ENCODE measurements at regions not wholly inside any gene's neighbourhood (a gene's known extent, or its start where the extent isn't known, plus 50 kb on each side); places are given as distances from the start of the nearest gene placed in this dataset.

- no peak for DNase-seq (ENCODE audit: low read depth in 4 of 4, low spot score in 2 of 4)
These were observed 374.9 kb upstream of the CELF2 start for GRCh38 chr10:10642751-10643150.

- DNase-seq (ENCODE audit: low read depth in 4 of 4, low spot score in 2 of 4): no peak
These were observed 373.5 kb upstream of the CELF2 start for GRCh38 chr10:10644008-10644646.

GRCh38 chr10:10644676-10645385 is 372.8 kb upstream of the CELF2 start:
- no peak for DNase-seq (ENCODE audit: low read depth in 4 of 4, low spot score in 2 of 4)

GRCh38 chr10:10647331-10647730 is 370.3 kb upstream of the CELF2 start:
- no peak for DNase-seq (ENCODE audit: low read depth in 4 of 4, low spot score in 2 of 4)

GRCh38 chr10:10657139-10657760 is 360.4 kb upstream of the CELF2 start:
- DNase-seq (ENCODE audit: low read depth in 4 of 4, low spot score in 2 of 4): no peak

- no peak for DNase-seq (ENCODE audit: low read depth in 4 of 4, low spot score in 2 of 4)
These were observed 359.4 kb upstream of the CELF2 start for GRCh38 chr10:10658172-10658785.

GRCh38 chr10:10660054-10660453 is 357.6 kb upstream of the CELF2 start:
- DNase-seq (ENCODE audit: low read depth in 4 of 4, low spot score in 2 of 4): no peak

GRCh38 chr10:10661176-10661575 is 356.5 kb upstream of the CELF2 start:
- DNase-seq (ENCODE audit: low read depth in 4 of 4, low spot score in 2 of 4): no peak

GRCh38 chr10:10662716-10663408 is 354.8 kb upstream of the CELF2 start:
- no peak for DNase-seq (ENCODE audit: low read depth in 4 of 4, low spot score in 2 of 4)

- no peak for DNase-seq (ENCODE audit: low read depth in 4 of 4, low spot score in 2 of 4)
These were observed 354.1 kb upstream of the CELF2 start for GRCh38 chr10:10663622-10664021.

- DNase-seq (ENCODE audit: low read depth in 4 of 4, low spot score in 2 of 4): no peak
These were observed 351.9 kb upstream of the CELF2 start for GRCh38 chr10:10665750-10666149.

GRCh38 chr10:10667466-10667865 is 350.2 kb upstream of the CELF2 start:
- no peak for DNase-seq (ENCODE audit: low read depth in 4 of 4, low spot score in 2 of 4)

- DNase-seq (ENCODE audit: low read depth in 4 of 4, low spot score in 2 of 4): peak in 2 of 4 donors; percentile 50
These were observed 340.7 kb upstream of the CELF2 start for GRCh38 chr10:10676972-10677371.

GRCh38 chr10:10677479-10677878 is 340.2 kb upstream of the CELF2 start:
- peak in 2 of 4 donors; percentile 26 to 52 for DNase-seq (ENCODE audit: low read depth in 4 of 4, low spot score in 2 of 4)

GRCh38 chr10:10680496-10680895 is 337.2 kb upstream of the CELF2 start:
- DNase-seq (ENCODE audit: low read depth in 4 of 4, low spot score in 2 of 4): no peak

- DNase-seq (ENCODE audit: low read depth in 4 of 4, low spot score in 2 of 4): no peak
These were observed 332.7 kb upstream of the CELF2 start for GRCh38 chr10:10684972-10685371.

- DNase-seq (ENCODE audit: low read depth in 4 of 4, low spot score in 2 of 4): no peak
These were observed 332.1 kb upstream of the CELF2 start for GRCh38 chr10:10685566-10685965.

- DNase-seq (ENCODE audit: low read depth in 4 of 4, low spot score in 2 of 4): no peak
These were observed 329.9 kb upstream of the CELF2 start for GRCh38 chr10:10687751-10688150.

GRCh38 chr10:10699427-10699826 is 318.2 kb upstream of the CELF2 start:
- DNase-seq (ENCODE audit: low read depth in 4 of 4, low spot score in 2 of 4): no peak

- DNase-seq (ENCODE audit: low read depth in 4 of 4, low spot score in 2 of 4): no peak
These were observed 316.5 kb upstream of the CELF2 start for GRCh38 chr10:10701084-10701611.

- peak in 1 of 4 donors; percentile 15 for DNase-seq (ENCODE audit: low read depth in 4 of 4, low spot score in 2 of 4)
These were observed 315.5 kb upstream of the CELF2 start for GRCh38 chr10:10702211-10702610.

Data from left renal cortex interstitium (tissue), 4 donors.